Stimulated activated CD8-positive, alpha-beta memory T cell treated with anti-CD3 and anti-CD28 coated beads, Interleukin-4, amount 100 ng/mL, for 24 hours (primary cell): ENCODE measurements at regions not wholly inside any gene's neighbourhood (a gene's known extent, or its start where the extent isn't known, plus 50 kb on each side); places are given as distances from the start of the nearest gene placed in this dataset.

Experiments used
- DNase-seq: peaks from one replicate; pipeline ENCODE4 v3.0.0-alpha.2; 2020; ENCODE audit warnings: low read depth

DNA sequence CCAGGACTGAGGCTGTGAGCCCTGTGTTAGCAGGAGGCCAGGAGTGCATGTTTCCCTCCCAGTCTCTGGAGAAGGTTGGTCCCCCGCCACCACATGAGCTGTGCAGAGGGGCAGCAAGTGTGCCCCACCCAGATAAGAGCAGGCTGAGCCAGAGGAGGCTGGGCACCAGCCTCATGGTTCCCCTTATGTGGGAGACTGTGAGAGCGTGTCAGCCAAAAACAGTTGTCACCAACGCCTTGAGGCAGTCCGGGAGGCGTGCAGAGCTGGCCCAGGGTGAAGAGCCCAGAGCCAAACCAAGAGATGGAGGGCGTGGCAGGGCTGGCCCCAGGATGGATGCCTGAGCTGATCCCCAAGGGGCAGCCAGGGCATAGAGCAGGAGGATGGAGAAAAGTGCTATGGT lies 128.7 kb upstream of the GLI2 start:
- DNase-seq = no peak

DNA sequence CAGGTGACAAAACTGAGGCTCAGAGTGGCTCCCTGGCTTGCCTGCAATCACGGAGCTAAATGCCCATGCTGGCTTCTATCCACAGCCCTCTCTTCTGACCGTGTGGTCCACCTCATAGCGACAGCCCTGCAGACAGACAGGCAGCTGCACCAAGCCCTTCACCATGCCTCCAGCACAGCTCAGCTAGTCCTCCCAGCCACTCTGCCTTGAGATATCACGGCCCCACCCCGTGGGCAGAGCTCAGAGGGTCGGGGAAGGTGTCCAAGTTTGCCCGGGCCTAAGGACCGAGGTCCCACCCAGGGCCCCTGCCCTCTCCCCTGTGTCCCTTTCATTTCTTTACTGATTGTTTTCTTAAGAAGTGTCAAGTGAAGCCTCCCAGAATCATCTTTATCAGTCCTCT lies 128.2 kb upstream of the GLI2 start:
- no peak for DNase-seq

DNA sequence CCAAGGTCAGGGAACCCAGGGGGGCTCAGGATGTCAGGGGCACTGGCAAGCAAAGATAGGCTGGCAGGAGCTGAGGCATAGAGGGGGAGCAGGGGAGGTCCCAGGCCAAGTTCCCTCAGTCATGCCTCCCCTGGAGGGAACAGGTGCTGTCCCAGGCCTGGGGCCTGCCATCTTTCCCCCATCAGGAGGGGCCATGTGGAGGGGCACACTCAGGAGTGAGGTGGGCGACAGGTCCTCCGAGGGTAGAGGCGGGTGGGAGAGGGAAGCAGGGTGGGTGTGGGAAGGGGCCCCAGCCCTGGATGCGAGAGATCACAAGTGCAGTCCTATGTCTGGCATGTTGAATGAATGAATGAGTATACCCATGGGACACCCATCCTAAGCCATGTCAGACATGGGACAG lies 127.7 kb upstream of the GLI2 start:
- DNase-seq = no peak

DNA sequence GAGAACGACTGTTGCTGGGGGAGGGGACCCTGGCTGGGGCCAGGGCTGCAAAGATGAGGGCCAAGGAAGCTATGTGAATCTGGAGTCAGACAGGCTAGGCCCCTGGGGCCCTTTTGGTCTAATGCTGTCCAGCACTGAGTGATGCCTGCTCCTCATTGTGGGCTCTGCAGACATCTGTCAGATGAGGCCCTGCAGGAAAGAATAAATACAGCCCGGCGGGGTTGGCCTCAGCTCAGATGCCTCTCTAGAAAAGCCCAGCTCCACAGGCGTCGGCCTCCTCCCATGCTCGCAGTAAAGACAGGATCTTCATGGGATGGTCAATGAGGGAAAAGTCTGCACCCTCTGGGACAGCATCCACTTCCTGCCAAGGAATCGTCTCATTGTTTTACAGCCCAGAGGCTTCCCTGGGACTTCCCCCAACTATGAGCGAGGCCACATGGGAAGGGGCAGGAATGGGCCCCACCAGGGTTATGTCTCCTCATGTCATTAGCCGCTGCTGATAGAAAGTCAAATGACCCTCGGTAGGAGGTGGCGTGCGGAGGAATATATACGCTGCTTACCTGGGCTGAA lies 125.8 kb upstream of the GLI2 start:
- DNase-seq = no peak

DNA sequence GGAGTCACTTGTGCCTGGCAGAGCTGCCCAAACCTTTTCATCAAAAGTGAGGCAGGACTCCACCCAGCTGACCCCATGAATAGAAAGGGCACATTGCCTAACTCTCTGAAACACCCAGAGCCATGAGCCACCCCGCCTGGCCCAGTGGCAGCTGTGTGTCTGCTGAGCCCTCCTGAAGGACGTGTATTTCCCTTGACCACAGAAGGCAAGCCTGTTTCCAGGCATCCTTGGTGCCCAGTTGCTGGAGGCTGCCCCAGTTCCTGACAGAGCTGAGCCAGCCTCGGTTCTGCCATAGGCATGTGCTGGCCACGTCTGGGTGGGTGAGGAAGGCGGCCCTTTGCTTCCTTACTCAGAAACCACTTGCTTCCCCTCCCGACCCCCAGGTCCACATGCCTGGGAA lies 124.7 kb upstream of the GLI2 start:
- no peak for DNase-seq

DNA sequence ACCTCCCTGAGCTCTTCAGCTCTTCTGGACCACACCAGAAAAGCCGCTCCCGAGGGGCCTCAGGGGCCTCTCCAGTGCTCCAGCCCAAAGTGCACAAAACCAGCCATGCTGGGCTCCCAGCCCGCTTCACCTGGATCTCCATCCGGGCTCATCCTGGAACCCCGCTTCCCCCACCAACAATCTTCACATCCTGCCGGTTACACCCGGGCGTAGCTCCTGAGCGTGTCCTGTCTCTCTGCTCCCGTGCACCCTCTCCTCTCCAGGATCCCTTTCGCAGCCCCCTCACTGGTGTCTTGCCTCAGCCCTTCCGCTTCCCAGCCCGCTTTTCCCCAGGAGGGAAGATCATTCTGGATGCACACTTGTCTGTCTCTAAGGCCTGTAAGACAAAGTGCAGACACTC lies 123.7 kb upstream of the GLI2 start:
- DNase-seq = no peak

DNA sequence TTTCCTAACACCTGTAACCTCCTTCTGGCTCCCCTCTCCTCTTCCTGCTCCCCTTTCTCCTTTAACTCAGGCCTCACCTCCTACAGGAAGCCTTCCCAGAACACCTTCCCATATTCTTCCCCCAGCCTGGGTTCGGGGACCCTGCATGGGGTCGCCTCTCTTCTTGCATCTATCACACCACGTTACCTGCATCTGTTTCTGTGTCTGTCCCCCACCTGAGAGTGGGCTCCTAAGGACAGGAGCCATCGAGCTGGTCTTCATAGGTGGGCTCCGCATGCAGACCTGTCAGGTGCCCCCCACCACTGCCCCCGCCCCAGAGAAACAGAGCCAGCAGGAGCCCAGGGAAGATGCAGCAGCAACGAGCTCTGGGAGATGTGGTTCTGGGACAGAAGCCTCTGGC lies 123.2 kb upstream of the GLI2 start:
- DNase-seq = no peak

DNA sequence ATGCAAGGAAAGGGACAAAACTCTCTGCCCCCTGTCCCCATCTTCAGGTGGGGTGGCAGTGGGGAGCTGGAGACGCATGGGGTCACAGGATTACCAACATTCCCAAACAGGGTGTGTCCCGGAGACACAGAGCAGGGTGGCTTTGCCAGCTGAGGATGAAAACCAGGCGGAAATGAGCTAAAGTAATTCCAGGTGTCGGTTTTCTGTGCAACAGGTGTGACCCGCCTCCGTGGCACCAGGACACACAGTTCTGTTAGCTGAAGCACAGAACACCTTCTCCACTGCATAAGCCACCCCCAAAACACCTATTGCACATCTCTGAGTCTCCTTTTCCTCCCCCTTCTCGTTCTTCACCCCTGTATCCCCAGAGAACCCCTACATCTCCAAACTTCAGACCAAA lies 122.7 kb upstream of the GLI2 start:
- no peak for DNase-seq

DNA sequence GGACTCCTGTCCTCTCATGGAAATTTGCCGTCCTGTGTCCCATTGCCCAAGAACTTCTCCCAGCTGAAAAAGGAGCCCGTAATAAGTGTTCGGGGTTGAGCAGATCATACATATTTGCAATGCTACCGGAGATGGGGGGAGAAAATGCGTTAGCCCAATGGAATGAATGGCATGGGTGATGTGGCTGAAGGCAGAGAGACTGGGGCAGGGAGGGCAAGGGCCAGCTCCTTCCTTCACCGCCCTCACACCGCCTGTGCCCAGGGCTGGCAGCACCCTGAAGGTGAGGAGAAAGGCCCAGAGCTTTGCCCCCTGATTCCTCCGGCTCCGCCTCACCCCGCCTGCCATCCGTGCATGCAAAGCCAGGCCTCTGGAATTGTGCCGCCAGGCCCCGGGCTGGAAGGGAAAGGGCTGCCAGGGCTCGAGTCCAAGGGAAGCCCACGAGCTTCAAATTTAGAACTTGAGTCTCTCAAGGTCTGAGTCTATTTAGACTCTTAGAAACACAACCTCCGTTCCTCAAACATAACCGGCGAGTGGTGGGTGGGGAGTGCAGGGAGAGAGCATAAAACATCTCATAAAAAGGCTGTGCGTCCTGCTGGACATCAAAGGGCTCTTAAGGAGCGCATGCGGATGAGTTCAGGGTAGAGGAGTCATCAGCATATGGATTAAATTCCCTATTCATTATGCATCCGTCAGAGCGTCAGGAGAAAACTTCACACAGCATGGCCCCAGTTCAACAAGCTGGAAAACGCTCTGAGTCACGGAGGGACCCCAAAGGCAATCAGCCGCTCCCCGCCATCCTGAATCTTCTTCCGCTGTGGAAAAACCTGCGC lies 121.7 kb upstream of the GLI2 start:
- no peak for DNase-seq

DNA sequence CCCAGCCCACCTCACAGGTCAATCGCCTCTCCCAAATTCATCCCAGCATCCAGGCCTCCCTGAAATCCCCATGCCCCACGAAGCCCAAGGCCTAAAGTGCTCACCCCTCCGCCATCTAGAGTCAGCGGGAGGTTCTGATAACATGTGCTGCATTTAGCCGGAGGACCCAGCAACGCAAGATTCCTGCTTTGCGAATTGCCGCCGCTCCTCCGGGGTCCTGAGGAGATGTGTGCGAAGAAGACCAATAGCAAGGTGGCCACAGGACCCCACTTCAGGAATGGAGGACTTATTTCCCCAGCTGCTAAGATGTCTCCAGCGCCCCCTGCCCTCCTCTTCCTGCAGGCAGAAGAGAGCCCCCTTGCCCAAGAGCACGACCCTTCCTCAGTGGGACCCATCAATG lies 120.8 kb upstream of the GLI2 start:
- DNase-seq = no peak

DNA sequence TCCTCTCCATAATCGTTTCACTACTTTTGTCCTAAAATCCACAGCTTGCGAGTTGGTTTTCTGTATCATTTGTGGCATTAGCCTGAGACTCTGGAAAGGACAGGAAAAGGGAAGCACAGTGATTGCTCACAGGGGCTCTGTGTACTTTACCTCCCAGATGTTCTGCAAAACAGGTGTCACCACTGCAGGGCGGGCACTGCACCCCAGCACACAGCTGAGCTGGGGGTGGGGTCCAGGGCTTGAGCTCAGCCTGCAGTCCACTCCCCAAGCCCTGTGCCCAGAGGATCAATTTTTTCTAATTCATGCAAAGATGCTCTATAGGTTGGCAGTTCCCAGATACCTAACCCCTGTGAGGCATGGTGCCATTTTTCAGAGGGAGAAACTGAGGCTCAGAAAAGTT lies 119.4 kb upstream of the GLI2 start:
- no peak for DNase-seq

DNA sequence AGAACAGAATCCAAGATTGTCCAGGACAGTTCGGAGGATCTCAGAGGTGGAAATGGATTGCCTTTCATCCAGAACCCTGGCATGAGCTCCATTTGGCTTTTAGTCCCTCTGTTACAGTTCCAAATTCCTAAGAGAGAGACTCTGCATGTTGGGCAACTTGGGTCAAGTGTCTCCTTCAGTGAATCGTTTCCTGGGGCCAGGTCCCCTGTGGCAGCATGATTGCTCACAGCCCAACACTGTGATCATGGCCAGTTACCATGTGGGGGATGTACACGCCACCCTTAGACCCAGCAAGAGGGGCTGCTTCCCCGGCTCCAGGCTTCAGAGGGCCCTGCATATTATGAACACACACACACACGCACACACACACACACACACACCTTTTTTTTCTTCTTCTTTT lies 118.6 kb upstream of the GLI2 start:
- DNase-seq = no peak

DNA sequence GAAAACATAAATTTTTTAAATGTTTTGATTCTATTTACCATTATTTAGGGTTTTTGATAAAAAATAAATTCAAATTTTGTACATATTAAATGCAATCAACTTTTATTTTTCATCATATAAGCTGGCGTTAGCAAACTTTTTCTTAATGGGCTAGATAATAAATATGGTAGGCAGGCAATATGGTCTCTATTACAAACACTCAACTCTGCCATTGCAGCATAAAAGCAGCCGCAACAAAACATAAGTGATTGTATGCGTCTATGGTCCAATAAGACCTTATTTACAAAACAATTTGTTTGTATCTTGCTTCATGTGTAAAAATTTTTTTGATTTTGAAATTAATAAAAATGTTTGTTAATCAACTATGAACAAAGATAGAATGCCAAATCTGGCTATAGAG lies 116.8 kb upstream of the GLI2 start:
- DNase-seq = no peak

DNA sequence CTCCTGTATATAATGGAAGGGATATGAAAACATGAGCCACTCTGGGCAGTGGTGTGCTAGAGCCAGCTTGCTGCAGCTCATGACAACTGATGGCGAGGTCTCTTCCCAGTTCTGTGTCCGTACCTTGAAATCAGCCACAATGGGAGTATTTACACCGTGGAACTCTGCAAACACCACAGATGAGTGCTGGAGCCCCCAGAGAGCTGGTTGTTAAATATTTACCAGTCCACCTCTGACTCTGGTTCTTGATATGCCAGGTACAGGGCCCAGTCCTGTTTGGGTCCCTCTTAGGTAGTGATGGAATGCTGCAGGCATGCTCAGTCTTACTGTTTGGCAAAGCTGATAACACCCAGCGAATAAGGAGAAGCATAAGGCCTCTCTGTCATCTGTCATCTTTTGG lies 116.1 kb upstream of the GLI2 start:
- no peak for DNase-seq

DNA sequence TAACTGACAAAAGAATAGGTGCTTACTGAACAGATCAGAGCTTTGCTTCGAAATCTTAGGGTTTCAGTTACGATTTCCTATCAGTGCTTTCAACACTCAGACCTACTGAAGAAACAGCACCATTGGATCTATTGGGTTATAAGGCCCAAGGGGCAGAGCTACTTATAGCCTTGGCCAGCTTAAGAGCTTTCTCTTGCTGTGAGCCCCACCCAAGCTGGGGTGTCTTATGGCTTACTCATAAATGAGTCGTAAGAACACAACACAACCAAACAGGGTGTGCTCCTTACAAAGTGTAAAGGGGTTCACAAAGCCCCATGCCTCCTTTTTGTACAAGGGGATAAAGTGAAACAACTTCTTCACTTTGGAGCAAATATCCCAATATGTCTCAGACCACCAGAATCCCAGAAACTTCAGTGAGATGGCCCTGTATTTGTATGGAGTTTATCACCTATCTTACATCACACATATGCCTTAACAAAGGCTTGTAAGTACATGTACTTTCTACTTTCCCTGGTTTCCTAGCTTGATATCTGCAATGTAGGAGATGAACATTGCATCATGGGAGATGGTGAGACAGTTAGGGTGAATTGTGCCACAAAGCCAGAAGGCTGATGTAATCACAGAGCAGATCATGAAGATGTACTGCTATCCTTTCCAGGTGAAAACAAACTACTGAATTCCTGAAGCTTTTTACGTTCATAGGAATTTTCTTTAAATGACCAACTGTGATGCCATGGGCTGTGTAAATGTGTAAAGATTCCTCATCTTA lies 115.5 kb upstream of the GLI2 start:
- DNase-seq = no peak

DNA sequence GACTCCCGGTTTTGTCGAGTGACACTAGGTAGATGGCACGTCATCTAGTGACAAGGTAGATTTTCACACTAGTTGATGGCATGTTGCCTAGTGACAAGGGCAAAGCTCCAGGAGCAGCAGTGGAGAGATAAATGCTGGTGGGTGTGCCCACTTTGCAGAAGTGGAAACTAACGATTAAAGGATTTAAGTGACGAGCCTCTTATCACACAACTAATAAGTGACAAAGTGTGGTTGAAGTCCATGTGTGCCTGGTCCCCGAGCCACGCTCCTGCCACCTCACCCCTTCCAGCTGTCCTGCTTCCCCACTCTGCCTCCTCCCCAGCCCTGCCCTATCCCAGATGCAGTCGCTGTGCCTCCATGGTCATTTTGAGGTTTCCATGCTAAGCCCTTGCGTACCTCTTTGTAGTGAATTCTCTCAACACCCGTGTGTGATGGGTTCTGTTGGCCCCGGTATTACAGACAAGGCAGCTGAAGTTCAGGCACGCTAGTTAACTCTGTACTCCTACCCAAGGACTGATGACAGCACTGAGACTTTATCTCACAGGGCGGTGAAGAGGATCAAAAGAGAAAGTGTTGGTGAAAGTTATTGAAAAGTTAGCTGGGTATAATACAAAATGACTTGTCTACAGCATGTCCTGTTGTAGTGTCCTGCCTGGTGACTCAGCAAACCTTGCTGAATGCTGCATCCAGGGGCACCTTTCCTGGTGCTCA lies 113.4 kb upstream of the GLI2 start:
- no peak for DNase-seq

DNA sequence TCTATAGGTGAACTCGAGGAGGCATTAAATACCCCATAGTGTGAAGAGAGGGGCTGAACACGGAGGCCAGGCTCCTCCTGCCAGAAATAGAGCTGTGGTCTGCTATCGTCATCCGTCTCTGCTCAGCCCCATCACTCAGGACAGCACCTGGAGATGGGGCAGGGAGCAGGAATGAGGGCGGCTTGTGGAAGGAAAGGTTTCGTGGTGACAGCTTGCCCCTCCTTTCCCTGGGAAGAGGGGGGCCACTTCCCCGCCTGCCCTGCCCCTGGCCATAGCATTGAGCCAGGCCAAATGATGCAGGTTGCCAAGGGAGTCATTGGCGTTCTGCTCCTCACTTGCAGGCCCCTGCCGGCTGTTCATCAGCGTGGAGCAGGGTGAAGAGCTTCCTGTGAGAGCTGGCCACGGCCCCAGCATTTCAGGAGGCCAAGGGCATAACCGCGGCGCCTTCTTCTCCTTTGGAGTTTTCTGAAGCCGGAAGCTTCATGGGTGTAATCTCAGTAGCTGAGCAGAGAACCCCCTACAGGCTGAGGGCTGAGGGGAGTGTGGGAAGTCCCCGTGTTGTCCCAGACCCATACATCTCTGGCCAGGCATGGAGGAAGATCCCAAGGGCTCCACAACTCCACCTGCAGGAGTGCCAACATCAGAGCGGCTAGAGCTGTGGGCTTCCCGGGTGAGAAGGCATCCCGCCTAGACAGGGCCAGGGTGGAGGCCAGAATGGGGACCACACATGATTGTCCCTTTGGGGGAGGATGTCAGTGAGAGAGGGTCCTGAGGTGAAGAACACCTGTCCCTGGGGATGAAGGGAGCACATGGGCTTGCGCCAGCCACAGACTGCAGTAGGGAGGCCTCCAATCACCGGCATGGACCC lies 112.5 kb upstream of the GLI2 start:
- no peak for DNase-seq

DNA sequence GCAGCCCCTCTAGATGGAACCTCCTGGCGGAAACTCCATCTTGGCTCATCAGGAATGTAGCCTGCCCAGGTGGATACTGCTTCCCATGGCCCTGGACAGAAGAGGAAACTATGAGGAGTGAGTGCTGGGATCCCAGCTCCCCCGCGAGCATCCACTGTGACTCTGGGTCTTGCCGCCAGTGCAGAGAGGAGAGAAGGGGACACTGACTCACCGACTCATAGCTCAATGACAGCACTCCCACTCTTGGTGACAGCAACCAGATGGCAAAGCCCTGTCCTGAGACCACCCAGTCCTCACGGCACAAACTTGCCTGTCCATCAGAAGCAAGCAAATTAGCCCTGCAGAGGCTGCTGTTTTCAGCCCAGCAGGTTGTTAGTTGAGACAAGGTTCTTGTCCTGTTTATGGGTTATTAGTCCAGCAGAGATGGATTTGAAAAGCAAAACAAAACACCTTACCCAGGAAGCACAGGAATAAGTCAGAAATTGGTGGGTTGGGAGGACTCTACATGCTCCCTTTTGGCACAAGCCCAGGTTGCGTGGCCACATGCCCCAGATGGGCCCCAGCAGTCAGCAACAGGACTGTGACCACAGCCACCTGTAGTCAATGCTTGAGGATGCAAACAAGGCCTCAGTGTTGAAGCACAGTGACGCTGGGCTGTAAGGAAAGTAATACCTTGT lies 111.5 kb upstream of the GLI2 start:
- DNase-seq = no peak

DNA sequence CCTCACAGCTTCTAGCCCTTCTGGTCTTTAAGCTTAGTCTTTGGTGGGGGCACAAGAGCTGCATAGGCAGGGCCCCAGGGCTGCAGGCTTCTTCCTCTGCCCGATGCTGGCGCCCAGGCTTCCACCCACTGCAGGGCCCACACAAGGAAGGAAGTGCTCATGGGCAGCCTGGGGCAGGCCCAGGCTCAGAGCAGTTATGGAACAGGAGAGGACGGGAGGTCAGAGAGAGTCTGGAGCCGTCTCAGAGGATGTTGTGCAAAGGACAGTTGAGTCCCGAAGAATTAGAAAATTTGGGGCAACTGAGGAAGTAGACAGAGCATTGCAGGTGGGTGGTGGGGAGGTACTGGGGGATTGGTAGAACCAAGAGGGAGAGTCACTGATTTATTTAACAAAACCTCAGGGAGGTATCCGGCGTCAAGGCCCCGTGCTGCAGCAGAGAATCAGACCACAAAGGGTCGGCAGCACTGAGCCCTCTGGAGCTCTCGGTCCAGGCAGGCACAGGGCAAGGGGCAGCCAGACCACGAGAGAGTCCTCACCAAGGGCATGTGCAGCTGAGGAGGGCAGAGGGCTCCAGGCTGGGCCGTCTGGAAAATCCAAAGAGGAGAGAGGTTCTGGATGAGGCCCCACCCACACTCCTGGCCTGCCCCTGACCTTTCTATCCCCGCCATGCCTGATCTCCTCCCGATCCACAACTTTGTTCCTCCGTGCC lies 110.8 kb upstream of the GLI2 start:
- no peak for DNase-seq

DNA sequence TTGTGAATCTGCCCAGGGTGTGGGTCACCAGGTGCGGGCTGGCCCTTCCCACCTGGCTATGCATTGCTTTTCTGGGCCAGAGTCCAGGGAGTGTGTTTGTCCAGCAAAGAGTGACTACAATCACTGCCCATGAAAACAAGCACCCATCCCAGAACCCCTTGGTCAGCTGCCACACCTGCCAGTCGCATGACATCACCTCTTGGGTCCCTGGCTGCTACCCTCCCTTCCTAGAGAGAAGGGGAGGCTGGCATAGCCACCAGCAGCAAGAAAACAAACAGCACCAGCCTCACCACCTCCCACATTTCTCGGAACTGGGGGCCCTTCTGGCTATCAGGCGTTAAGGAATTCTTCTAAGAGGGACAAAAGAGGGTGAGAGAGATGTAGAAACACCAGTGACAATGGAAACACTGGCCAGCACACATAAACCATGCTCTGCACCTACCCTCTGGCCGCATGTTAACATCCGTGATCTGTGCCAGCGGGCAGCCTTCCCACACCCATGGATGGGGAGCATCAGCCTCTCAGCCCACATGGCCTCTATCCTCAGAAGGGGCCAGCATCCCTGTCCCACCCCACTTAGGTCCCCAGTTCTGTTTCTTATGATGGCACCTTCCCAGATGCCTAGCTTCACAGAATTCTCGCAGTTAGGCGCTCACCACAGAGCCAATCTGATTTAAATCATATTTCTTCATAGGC lies 109.7 kb upstream of the GLI2 start:
- DNase-seq = no peak
